TTC549 (cell line): ENCODE measurements at regions not wholly inside any gene's neighbourhood (a gene's known extent, or its start where the extent isn't known, plus 50 kb on each side); places are given as distances from the start of the nearest gene placed in this dataset.

Experiments
- FAIRE-seq: peaks from 2 replicates; lab custom pipeline; 2012; peaks lifted over from hg19 to GRCh38; lab: Jason Lieb, UNC

DNA sequence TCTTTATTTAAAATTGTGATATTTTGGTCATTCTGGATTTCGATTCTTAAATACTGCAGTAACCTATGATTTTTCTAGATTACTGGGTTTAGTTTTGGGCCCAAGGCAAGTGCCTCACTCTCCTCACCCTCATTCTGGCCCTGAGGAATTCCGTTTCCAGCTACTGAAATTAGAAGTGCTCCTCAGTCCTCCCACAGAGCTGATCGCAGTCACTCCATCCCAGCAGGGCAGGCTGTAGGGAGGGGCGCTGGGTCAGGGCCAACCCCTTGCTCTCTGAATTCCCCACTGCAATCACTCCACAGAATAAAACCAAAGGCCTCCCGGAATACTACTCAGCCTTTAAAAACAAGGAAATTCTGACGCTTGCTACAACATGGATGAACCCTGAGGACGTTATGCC lies 66.5 kb upstream of the DIO3 start:
- no peak for FAIRE-seq

DNA sequence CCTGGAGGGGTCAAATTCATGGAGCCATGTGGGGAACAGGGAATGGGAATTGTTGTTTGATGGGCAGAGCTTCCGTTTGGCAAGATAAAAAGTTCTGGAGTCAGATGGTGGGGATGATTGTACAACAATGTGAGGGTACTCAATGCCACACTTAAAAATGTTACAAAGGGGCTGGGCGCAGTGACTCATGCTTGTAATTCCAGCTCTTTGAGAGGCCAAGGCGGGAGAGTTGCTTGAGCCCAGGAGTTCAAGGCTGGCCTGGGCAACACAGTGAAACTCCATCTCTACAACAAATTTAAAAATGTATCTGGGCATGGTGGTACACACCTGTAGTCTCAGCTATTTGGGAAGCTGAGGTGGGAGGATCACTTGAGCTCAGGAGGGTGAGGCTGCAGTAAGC lies 66.0 kb upstream of the DIO3 start:
- FAIRE-seq = no peak

DNA sequence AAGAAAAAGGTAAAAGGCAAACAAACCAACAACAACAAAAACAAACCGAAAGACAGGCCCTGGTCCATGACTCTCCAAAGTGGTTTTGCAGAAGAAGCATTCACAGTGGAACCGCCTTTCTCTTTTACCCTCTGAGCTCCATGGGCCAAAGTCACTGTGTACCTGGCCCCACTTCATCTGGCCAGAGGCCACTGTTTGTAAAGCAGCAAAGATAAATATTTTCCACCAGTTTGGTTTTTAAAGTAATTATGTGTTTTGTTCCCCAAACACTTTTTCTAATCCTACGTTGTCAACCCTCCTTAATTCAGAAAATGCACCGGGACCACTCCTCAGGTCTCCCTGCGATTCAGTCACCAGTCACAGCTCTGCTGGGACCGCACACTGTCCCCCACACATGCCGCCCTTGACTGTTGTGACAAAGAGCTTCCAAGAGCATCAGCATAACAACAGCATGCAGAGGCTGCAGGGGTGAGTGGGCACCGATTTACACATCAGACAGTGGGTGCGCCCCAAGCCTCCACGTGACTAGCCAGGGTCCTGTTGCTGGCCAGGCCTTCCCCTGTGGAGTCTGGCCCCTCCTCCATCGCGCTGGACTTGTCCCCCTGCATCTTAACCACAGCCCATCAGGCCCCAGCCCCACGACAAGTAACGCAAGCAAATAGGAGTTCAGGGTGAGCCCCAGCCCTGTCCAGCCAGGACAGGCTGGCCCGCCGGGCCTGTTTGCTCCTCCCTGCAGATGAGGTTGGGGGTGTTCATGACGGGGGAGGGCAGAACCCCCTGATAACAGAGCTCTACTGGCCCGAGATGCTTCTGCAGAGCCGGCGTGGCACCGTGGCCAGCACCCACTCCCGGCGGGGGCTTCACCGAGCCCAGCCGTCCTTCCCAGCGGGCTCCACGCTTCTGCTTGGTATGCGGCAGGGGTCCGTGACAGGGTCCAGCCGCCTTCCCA lies 65.2 kb upstream of the DIO3 start:
- FAIRE-seq = no peak

DNA sequence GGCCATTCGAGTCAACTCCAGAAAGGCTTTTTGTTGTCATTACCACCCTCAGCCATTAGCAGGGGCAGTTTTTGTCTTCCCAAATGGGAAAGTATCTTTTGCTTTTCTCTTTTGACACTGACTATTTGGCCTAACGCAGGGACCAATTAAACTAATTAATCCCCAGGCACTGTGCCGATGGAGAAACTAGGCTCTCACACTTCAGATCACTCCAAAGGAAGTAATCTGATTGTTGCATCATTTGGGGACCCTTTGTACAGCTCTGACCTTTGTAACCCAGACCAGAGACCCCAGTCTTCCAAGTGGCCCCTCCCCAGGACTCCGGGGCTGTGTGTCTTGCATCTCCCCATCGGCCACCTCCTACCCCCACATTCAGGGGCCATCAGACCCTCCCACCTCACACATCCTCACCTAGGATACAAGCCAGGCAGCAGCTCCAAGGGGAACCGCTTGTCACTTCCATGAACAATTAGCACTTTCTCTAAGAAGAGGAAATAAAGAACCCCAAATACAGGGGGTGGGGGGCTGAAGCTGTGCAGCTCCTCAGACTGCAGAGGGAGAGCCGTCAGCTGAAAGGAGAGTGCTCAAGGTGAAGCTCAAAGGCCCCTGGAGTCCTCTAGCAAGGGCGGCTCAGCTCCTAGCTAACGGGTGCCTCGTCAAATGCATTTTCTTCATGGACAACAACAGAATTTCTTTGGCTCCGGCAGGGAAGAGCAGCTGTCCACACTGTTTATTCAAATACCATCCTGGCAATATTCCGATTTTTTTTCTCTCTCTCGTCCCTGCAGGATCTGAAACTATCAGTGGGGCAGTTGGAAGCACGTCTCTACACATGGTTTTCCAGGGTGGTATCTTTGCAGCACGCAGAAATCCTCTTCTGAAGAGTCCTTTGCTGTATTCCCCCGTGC lies 64.3 kb upstream of the DIO3 start:
- FAIRE-seq = no peak

DNA sequence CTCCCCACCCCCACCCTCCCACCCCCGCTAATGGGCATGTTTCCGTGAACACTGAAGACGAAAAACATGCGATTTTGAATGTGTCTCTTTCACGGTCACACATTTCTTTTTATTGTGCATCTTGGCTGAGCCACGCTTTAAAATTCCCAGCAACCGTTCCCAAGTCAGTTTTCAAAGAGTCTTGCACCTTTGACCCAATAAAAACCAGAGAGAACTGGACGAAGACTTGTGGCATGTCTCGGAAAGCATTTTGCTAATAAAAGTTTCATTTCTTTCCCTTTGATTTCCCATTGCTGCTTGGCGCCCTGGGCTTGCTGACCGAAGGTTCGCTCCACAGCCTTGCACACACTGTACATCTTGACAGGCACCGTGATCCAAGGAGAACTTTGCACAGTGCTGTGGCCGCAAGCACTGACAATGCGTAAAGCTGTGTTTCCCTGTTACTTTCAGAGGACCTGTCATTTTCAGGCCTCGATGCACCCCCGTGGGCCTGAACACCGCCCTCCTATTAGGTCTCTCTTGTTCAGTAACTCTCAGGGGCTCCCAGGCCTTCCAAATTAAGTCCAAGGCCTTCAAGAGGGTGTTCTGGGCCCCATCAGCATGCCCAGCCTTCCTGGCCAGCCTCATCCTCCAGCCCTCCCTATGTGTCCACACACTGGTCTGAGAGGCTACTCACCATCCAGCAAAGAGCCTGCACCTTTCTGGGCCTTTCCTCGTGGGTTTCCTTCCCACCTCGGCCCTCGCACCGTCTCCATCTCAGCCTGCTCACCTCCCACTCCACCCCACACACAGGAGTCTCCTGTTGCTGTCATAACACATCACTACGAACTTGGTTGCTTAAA lies 63.4 kb upstream of the DIO3 start:
- FAIRE-seq = no peak

DNA sequence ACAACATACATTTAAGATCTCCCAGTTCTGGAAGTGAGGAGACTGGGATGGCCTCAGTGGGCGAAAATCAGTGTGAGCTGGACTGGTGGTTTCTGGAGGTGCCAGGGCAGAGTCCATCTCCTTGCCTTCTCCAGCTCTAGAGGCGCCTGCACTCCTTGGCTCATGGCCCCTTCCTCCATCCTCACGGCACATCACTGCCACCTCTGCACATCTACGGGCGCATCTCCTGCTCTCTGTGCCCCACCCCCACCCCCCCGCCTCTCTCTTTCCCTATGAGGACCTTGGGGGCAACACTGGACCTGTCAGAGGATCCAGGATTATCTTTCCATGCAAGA lies 62.8 kb upstream of the DIO3 start:
- FAIRE-seq = no peak

DNA sequence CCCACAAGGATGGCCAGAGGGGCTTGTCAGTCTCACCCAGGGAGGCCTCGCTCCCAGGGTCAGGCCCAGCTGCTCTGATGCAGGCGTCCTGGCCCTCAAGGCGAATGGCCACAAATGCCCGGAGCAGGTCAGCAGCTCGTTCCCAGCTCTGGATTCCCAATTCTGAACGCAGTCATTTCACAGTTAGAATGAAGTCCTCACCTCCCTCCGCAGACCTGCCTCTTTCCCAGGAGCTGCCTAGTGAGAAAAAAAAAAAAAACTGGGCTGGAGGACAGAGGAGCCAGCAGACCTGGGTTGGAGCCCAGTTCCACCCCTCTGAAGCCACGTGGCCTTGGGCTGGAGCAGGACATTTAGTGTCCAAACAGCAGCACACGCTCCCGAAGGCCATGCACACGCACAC lies 62.2 kb upstream of the DIO3 start:
- no peak for FAIRE-seq

DNA sequence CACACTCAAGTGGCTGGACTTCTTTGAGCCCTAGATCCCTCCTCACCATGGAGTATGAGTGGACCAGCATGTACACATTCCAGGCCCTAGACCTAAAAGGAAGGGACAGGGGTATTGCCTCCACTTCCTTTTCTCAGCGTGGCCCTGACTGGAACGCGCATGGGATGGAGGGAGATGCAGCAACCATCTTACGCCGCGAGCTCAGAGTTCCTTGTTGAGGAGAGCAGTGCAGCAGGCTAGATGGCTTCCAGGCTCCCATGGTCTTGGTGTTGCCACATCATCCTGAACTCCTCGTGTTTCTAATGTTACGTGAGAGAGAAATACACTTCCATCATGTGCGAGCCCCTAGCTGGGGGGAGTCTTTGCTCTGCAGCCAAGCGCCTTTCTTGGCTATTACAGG lies 61.8 kb upstream of the DIO3 start:
- no peak for FAIRE-seq

DNA sequence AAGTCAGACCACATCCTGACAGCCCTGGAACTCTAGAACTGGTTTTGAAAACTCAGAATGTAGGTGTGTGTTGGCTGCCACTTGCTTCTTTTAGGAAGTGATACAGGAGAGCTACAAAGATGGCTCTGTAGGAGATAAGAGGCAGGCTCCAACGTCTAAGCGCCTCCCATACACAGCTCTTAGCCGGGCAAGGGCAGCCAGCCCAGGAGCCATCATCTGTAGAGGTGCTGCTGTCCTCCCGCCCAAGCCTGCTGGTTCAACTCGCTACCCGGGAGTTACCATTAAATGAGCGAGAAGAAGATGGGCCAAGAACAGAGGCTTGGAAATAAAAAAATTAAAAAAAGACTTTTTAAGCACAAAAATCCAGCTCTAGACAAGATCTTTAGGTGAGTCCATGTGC lies 61.2 kb upstream of the DIO3 start:
- no peak for FAIRE-seq

DNA sequence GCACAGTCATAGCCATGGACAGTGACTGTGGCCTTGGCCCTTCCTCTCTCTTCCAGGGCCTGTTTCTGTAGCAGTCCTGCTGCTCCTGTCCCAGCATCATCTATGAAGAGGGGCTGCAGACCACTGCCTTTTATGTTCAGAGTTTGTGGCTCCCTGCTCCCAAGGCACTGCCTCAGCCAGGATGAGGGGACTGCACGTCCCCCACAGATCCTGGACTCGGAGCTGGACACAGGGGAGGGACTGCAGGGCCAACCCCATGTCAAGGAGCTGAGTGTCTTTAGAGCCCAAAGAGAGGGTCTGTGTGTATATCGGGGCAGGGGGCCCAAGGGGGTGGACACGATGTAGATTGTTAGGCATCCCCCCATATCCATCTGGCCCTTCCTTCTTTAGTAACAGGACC lies 60.6 kb upstream of the DIO3 start:
- no peak for FAIRE-seq

DNA sequence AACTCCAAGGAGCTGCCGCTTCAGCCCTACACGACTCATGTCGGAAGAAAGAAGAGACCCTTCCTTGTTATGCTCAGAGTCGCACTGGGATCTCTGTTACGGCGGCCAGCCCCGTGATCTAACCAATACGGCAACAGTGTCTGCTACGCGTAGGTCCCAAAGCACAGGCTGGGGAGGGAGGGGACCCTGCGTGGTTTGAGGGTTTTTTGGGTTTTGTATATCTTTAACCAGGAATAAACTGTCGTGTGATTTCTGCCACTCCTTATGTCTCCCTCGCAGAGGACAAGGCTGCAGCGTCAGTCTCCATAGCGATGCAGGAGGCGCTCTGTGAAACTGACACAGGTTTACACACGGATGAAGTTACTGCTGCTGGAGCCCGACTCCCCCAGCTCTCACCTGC lies 60.0 kb upstream of the DIO3 start:
- no peak for FAIRE-seq

DNA sequence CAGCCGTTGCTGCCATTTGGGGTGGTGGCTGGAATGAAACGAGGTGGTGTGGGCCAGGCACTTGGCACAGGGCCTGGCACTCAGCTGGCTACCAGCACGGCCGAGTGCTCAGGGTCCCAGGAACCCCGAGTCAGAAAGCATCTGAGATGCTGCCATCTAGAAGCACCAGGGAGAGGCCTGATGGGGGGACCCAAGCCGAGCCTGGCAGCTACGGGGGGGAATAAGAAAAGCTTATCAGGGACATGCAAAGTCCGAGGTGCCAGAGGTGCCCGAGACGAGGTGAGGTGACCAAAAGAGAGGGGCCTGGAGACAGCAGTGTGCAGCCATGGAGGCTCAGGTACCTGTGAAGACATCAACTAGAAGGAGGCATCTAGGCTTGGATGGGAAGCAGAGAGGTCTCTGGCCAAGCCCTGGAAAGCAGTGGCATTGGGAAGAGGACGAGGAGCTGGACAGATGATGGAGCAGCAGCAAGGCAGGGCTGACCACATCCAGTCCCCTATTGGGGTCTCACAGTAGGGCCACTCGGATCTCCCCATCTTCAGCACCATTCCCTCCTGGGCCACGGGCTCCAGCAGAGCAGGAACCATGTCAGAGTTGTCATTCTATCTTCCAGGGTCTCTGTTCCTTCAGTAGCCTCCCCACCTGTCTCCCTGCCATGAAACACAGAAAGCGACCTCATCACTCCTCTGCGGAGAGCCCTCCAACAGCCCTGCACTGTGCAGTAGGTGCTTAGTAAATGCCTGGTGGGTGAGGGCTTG lies 59.3 kb upstream of the DIO3 start:
- FAIRE-seq = no peak

DNA sequence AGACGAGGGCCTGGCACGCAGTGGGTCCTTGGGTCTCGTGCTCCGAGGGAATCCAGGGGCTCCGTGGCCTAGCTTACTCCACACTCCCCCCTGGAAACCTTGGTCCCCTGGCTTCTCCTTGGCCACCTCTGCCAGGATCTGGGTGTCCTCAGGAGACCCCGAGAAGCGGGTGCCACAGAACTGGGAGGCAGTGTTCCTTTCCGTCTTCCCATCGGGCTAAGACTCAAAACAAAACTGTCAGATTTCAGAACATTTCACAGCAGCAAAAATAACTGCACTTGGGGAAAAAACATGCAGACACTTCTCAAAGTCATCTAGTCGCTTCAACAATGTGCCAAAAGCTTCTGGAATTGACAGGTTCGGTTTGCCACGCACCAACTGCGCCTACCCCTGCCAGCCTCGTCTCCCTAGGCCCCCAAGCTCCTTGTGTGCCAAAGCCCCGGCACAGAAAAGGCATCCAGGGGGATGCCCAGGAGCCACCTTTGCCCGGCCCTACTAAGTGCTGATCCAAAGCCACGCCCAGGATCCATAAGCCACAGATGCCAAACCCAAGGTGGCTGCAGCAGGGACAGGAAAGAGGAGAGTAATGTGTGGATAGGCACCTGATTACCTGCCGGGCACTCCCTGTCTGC lies 58.4 kb upstream of the DIO3 start:
- FAIRE-seq = no peak

DNA sequence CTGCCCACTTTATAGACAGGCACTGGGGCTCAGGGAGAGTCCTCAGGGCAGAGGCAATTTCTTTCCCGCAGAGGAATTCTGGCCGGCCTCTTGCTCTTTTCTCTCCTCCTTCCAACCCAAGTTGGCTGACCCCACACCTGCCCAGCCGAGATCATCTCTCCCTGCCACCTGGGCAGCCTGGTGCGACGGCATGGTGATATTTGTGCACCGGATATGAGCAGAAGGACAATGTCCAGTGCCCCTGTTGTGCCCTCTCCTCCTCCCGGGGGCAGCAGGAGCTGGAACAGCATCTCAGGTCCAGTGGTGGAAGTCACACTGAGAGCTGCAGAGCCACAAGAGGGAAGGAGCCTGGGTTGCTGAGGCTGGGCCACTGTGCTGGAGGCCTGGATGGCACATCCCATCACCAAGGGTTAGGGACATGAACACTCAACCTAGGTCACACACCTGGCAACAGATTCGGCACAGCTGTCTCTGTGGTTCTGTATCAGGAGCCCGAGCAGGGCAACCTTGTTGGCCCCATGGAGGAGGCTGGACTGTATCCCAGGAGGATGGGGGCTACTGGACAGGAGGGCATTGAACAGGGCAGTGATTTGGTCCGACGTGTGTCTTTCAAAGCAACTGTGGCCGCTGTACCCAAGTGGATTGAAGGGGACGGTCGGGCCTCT lies 57.7 kb upstream of the DIO3 start:
- no peak for FAIRE-seq

DNA sequence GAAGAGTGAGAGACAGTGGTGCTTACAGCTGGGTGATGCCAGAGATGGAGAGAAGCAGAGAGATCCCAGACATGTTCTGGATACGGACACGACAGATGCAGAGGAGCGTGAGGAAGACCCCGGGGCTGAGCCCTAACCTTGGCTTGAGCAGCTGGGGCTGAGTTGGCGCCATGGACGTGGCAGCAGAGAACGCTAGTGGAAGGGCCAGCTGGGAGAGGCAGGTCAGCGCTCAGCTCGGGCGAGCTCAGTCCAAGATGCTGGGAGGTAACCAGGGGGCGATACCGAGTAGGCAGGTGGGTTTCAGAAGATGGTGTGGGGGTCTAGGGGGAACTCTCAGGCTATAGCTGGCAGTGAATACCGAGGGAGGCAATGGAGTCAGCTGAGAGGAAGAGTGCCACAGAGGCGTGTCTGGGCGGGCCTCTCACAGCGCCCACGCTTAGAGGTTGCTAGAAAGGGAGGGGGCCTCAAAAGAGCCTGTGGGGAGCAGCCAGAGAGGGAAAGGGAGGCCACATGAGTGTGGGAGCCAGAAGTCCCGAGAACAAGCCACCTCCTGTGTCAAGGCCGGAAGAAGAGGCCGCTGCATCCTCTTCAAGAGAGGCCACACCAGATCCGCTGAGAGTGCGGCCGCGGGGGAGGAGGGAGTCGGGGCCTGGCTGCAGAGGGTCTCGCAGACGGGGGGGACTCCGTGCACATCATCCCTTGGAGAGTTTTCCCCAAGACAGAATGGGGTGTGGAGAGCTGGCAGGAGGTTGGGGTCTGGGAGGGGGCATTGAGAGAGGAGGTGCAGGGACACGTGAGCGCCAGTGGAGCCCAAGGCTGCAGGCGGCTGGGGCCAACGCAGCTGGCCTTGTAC lies 57.0 kb upstream of the DIO3 start:
- no peak for FAIRE-seq

DNA sequence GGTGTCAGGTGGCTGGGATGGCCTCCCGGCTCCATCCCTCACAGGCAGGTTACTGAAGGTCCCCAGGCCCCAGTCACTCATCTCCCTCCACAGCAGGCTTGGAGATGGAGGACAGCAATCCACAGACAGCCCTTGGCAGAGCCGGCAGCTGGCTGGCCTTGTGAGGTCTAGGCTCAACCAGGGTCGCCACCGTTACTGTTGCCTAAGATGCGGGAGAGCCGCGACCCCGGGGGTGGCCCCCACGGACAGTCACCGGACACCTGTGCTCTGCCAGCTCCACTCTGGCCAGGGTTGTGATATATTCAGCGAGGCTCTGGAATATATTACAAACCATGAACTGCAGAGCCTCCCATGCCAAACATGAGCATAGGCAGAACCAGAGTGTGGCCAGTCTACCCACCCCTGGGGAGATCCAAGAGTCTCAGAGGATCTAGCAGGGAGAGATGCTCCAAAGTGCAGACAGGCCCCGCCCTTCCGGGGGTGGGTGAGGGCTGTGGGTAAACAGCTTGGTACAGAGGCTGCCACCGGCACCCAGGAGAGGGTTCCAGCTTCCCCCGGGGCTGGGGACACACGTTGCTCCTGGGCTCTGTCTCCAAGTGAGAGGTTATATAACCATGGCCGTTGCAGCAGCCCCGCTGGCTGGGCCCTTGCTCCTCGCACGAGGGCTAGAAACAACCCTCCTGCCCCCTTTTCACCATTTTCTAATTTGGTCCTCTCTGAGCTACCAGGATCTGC lies 55.9 kb upstream of the DIO3 start:
- no peak for FAIRE-seq

DNA sequence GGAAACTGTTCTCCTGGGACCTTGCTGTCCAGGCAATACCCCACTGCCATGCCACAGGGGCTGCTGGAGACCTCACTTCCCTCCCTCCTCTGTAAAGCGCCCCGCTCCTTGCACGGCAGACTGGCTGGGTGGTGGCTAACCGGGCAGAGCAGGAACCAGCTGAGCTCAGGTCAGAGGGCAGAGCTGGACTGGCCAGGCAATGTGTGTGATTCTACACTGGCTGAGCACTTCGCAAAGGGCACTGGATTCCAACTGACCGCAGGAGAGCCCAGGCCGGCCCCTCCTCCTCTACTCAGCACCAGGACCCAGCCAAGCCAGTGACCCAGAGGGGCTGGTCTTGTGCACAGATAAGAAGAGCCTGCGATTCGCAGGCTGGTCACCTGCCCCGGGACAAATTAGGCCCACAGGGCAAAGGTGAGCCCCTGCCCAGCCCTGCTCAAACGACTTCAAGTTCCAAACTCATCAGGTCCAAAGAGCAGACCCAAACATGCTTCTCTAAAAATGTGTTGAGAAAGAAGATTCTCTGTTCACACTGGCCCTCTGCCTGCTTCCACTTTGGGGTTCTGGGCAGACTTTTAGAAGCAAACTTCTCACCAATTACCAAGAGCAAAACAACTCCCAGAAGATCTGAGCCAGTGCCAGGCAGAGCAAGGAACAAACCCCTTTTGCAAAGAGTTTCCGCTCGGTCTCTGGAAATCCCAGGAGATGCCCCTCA lies 54.9 kb upstream of the DIO3 start:
- FAIRE-seq = no peak
